Gastroesophageal sphincter (tissue), 3 donors: ENCODE measurements at regions not wholly inside any gene's neighbourhood (a gene's known extent, or its start where the extent isn't known, plus 50 kb on each side); places are given as distances from the start of the nearest gene placed in this dataset.

Experiments
- EP300 ChIP-seq: sonication (generic); formaldehyde crosslinking; IDR thresholded peaks from one replicate; pipeline ENCODE4 v1.6.1; 2017; ENCODE audit warnings: antibody characterized with exemption, mild to moderate bottlenecking
- TF ChIP-seq, protein P1 (sequence below), 4 experiments: fragments of 200-600 bp in 2 of 4; fragments of 450-650 bp in 2 of 4; sonication (generic) in 1 of 4; IDR thresholded peaks; one replicate each; pipeline ENCODE4 v1.5.1; 2017 to 2019; ENCODE audit warnings: antibody characterized with exemption in 4 of 4, mild to moderate bottlenecking in 2 of 4, moderate library complexity in 2 of 4

DNA sequence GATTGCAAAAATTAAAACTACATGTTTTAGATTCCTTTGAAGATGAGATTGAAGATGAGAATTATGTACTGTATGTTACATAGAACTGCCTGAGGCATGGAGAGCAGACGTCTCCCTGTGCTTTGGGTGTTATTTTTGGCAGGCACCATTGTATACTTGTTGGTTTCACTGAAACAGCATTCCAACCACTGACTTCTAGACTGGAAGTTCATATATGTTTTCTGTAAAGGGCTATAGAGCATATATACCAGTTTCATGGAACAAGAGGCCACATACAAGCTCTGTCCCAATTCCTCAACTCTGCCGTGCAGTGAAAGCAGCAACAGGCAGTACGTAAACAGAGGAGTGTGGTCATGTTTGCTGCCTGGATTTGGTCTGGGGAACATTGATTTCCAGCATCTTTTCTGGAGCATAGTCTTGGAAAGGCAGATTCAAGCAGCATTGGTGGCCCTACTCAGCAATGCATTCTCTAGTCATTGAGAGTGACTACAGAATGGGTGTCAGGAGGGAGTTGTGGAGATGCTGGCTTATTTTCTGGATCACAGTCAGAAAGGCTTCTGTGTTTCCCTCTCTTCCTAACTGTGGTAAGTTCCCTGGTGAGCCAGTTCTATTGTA lies 57.6 kb upstream of the CNTN1 start:
- TF ChIP-seq, protein P1, sequence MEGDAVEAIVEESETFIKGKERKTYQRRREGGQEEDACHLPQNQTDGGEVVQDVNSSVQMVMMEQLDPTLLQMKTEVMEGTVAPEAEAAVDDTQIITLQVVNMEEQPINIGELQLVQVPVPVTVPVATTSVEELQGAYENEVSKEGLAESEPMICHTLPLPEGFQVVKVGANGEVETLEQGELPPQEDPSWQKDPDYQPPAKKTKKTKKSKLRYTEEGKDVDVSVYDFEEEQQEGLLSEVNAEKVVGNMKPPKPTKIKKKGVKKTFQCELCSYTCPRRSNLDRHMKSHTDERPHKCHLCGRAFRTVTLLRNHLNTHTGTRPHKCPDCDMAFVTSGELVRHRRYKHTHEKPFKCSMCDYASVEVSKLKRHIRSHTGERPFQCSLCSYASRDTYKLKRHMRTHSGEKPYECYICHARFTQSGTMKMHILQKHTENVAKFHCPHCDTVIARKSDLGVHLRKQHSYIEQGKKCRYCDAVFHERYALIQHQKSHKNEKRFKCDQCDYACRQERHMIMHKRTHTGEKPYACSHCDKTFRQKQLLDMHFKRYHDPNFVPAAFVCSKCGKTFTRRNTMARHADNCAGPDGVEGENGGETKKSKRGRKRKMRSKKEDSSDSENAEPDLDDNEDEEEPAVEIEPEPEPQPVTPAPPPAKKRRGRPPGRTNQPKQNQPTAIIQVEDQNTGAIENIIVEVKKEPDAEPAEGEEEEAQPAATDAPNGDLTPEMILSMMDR (IDR thresholded peaks at IDR 0.05): no peak
- no peak for TF ChIP-seq EP300
